SK-N-SH treated with all-trans-retinoic acid at 6 μM for 48 hours (cell line): ENCODE measurements at regions not wholly inside any gene's neighbourhood (a gene's known extent, or its start where the extent isn't known, plus 50 kb on each side); places are given as distances from the start of the nearest gene placed in this dataset.

ENCODE experiments used
- ATAC-seq: fragments of 200-7000 bp; cut with Tn5 transposase; 3 replicates; pipeline ENCODE4 v1.9.1; 2020; ENCODE audit warnings: mild to moderate bottlenecking, moderate library complexity
- ARNTL ChIP-seq: fragments of 450-650 bp; formaldehyde crosslinking; IDR thresholded peaks from 2 replicates; pipeline ENCODE4 v1.5.0; 2020; ENCODE audit warnings: low read depth, mild to moderate bottlenecking, moderate library complexity, borderline replicate concordance
- CSDC2 ChIP-seq: fragments of 250-450 bp; sonication (Bioruptor Pico); IDR thresholded peaks from 2 replicates; pipeline ENCODE4 v1.5.0; 2020; ENCODE audit warnings: mild to moderate bottlenecking, moderate library complexity
- ESRRG ChIP-seq: fragments of 250-450 bp; sonication (Bioruptor Pico); IDR thresholded peaks from 2 replicates; pipeline ENCODE4 v1.6.1; 2021; ENCODE audit warnings: mild to moderate bottlenecking
- GLIS3 ChIP-seq: fragments of 250-450 bp; sonication (Bioruptor Pico); IDR thresholded peaks from 2 replicates; pipeline ENCODE4 v1.5.0; 2020; ENCODE audit warnings: mild to moderate bottlenecking, moderate library complexity
- ISL1 ChIP-seq: fragments of 250-450 bp; sonication (Bioruptor Pico); IDR thresholded peaks from 2 replicates; pipeline ENCODE4 v2.1.2; 2022; ENCODE audit warnings: mild to moderate bottlenecking, moderate library complexity
- PATZ1 ChIP-seq: fragments of 250-450 bp; sonication (Bioruptor Pico); IDR thresholded peaks from 2 replicates; pipeline ENCODE4 v1.8.0; 2020; ENCODE audit warnings: mild to moderate bottlenecking, moderate library complexity, borderline replicate concordance
- RARB ChIP-seq: fragments of 250-450 bp; sonication (Bioruptor Pico); IDR thresholded peaks from 2 replicates; pipeline ENCODE4 v1.8.0; 2021; ENCODE audit warnings: mild to moderate bottlenecking, moderate library complexity
- TCF4 ChIP-seq: fragments of 250-450 bp; sonication (Bioruptor Pico); IDR thresholded peaks from 2 replicates; pipeline ENCODE4 v1.8.0; 2021; ENCODE audit warnings: mild to moderate bottlenecking, moderate library complexity, borderline replicate concordance
- TSHZ2 ChIP-seq: fragments of 250-450 bp; sonication (Bioruptor Pico); IDR thresholded peaks from 2 replicates; pipeline ENCODE4 v1.5.0; 2020; ENCODE audit warnings: mild to moderate bottlenecking, moderate library complexity
- ZC3H10 ChIP-seq: fragments of 250-450 bp; sonication (Bioruptor Pico); IDR thresholded peaks from 2 replicates; pipeline ENCODE4 v1.5.1; 2021; ENCODE audit warnings: mild to moderate bottlenecking, moderate library complexity
- ZFP30 ChIP-seq: fragments of 450-650 bp; formaldehyde crosslinking; IDR thresholded peaks from 2 replicates; pipeline ENCODE4 v1.5.0; 2022; ENCODE audit warnings: mild to moderate bottlenecking, moderate library complexity
- ZNF70 ChIP-seq: fragments of 450-650 bp; formaldehyde crosslinking; IDR thresholded peaks from 2 replicates; pipeline ENCODE4 v1.5.0; 2020; ENCODE audit warnings: mild to moderate bottlenecking, moderate library complexity

GRCh38 chr1:11592752-11593151 lies 61.5 kb downstream of the FBXO2 start:
- TF ChIP-seq TSHZ2 (CRISPR knock-in tag): no peak
- TF ChIP-seq PATZ1: no peak
- TF ChIP-seq CSDC2 (CRISPR knock-in tag): no peak
- no peak for TF ChIP-seq ESRRG (CRISPR knock-in tag)
- TF ChIP-seq ZNF70 (CRISPR knock-in tag): no peak
- no peak for TF ChIP-seq TCF4 (CRISPR knock-in tag)
- ATAC-seq: no peak

- TF ChIP-seq ARNTL (CRISPR knock-in tag): no peak
- TF ChIP-seq ZC3H10 (CRISPR knock-in tag): no peak
- no peak for TF ChIP-seq ESRRG (CRISPR knock-in tag)
- TF ChIP-seq ZFP30 (CRISPR knock-in tag): no peak
- no peak for TF ChIP-seq ISL1 (CRISPR knock-in tag)
- no peak for TF ChIP-seq GLIS3 (CRISPR knock-in tag)
- TF ChIP-seq TCF4 (CRISPR knock-in tag): no peak
- no peak for TF ChIP-seq CSDC2 (CRISPR knock-in tag)
- TF ChIP-seq RARB: no peak
- ATAC-seq: no peak
These were observed 63.8 kb downstream of the FBXO2 start for GRCh38 chr1:11590395-11590794.
